BJ (cell line): ENCODE measurements at regions not wholly inside any gene's neighbourhood (a gene's known extent, or its start where the extent isn't known, plus 50 kb on each side); places are given as distances from the start of the nearest gene placed in this dataset.

ENCODE experiments used
- CTCF ChIA-PET: fragments of 350-600 bp; formaldehyde crosslinking; extraction: SDS; loops from one replicate; lab custom pipeline; 2021; ENCODE audit warnings: antibody characterized with exemption, inconsistent platforms; lab: Yijun Ruan, JAX
- POLR2A ChIA-PET: fragments of 300-600 bp; sonication (Branson Sonifier 250); formaldehyde crosslinking; extraction: SDS; loops from one replicate; lab custom pipeline; 2021; ENCODE audit warnings: antibody characterized with exemption; lab: Charles Lee
- DNase-seq: peaks from one replicate; pipeline ENCODE4 v3.0.0-alpha.2; 2011; ENCODE audit warnings: low read depth
- H3K27me3 ChIP-seq: 2 replicates; pipeline ENCODE4 v1.6.0; 2011; ENCODE audit warnings: low read length; ENCODE audit not compliant: control insufficient read depth, insufficient read depth
- H3K36me3 ChIP-seq: 2 replicates; pipeline ENCODE4 v1.5.1; 2011; ENCODE audit warnings: low read length; ENCODE audit not compliant: control insufficient read depth, insufficient read depth
- H3K4me3 ChIP-seq: 2 replicates; pipeline ENCODE4 v1.5.1; 2011; ENCODE audit warnings: low read depth, mild to moderate bottlenecking, control low read depth, low read length
- TF ChIP-seq, protein P1 (sequence below): IDR thresholded peaks from 2 replicates; pipeline ENCODE4 v1.5.1; 2011; ENCODE audit warnings: low read depth, mild to moderate bottlenecking, control low read depth, inconsistent platforms, low read length, moderate library complexity; ENCODE audit not compliant: insufficient read depth

DNA sequence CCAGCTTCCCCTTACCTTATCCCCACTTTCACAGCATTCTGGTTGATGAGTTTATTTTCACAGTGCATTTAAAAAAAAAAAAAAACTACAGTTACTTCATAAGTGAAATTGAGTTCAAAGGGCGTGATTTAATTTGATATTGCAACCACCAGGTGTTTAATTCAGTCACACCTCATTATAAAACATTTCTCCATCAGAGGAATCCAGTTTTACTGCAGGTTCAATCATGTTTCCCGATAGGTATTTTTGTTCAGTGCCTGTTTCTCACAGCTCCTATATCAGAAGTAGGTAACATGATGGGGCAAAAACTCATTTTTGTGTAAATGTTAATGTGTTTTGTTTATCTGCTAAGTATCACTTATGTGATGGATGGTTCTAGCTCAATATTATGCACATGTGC is 102.3 kb upstream of the PCDH7 start:
- H3K36me3 ChIP-seq = no peaks in the 10 kb centered on the region
- POLR2A ChIA-PET = no interaction called here
- DNase-seq = no peak
- no peak overlapping the region for H3K4me3 ChIP-seq
- TF ChIP-seq, protein P1, sequence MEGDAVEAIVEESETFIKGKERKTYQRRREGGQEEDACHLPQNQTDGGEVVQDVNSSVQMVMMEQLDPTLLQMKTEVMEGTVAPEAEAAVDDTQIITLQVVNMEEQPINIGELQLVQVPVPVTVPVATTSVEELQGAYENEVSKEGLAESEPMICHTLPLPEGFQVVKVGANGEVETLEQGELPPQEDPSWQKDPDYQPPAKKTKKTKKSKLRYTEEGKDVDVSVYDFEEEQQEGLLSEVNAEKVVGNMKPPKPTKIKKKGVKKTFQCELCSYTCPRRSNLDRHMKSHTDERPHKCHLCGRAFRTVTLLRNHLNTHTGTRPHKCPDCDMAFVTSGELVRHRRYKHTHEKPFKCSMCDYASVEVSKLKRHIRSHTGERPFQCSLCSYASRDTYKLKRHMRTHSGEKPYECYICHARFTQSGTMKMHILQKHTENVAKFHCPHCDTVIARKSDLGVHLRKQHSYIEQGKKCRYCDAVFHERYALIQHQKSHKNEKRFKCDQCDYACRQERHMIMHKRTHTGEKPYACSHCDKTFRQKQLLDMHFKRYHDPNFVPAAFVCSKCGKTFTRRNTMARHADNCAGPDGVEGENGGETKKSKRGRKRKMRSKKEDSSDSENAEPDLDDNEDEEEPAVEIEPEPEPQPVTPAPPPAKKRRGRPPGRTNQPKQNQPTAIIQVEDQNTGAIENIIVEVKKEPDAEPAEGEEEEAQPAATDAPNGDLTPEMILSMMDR = no peak
- CTCF ChIA-PET = no interaction called here
- H3K27me3 ChIP-seq = no peaks in the 10 kb centered on the region

DNA sequence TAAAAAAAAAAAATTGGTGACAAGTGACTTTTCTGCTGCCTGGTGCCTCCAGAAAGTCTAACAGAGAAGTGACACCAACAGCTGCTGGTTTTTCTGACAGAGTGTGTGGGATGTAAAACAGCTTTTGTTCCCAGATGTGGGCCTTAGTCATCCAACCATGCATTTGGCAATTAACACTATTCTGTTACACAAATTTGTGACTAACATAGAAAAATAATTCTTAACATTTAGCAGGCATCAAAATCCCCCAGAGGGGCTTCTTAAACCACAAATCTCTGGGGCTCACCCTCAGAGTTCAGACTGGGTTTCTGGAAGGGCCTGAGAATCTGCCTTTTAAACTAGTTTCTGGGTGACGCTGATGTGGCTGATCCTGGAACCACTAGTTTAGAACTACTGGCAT is 100.5 kb upstream of the PCDH7 start:
- POLR2A ChIA-PET = no interaction called here

DNA sequence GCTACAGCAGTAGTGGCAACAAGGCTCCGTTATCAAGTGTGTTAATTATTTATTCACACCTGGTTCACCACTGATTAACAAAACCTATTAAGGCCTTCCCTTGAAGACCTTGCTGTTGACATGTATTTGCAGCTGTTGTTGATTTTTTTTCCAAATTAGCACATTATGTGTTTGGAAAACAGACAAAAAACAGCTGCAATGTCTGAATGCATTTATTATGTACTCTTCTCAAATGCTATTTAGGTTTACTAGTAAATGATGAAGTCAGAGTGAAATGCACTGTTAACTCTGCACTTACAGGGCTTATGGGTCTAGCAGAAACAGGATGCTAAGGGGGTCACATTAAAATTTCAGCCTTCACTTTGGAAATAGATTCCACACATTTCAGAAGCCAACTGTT is 99.5 kb upstream of the PCDH7 start:
- POLR2A ChIA-PET = no interaction called here
- Histone ChIP-seq H3K27me3 (no peaks in the 10 kb centered on the region), H3K36me3 (no peaks in the 10 kb centered on the region), H3K4me3 (no peak overlapping the region)
- CTCF ChIA-PET = no interaction called here
- TF ChIP-seq, protein P1 = no peak
- no peak for DNase-seq

More for the DNA sequence above, 100.5 kb upstream of the PCDH7 start:
- no peak for DNase-seq
- TF ChIP-seq, protein P1 = no peak
- CTCF ChIA-PET = interaction anchor here (0.6 kb wide), 1 partner anchor 871 kb away, joined by 4 read pairs; no protein-coding TSS in a partner anchor
- Histone ChIP-seq H3K27me3 (no peaks in the 10 kb centered on the region), H3K36me3 (no peaks in the 10 kb centered on the region), H3K4me3 (no peak overlapping the region)

DNA sequence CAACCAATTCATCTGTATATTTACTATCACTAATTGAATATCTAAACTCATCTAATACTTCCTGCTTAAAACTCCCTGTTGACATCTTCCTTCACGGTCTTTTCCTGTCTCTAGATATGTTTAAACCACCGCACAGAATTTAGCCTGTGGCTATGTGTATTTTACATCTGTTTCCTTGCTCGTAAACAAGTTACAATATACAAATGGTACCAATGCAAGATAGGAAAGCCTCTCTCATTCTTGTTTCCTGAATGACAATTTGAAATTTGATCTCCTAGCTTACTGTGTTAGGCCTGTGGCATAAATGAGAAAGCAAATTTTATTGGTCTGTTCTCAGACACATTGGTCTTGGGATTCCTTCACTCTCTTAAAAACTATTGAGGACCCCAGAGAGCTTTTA is 89.7 kb upstream of the PCDH7 start:
- DNase-seq = no peak
- POLR2A ChIA-PET = no interaction called here
- CTCF ChIA-PET = no interaction called here
- H3K4me3 ChIP-seq = no peak overlapping the region
- no peaks in the 10 kb centered on the region for H3K27me3 ChIP-seq
- TF ChIP-seq, protein P1 = no peak
- H3K36me3 ChIP-seq = no peaks in the 10 kb centered on the region

DNA sequence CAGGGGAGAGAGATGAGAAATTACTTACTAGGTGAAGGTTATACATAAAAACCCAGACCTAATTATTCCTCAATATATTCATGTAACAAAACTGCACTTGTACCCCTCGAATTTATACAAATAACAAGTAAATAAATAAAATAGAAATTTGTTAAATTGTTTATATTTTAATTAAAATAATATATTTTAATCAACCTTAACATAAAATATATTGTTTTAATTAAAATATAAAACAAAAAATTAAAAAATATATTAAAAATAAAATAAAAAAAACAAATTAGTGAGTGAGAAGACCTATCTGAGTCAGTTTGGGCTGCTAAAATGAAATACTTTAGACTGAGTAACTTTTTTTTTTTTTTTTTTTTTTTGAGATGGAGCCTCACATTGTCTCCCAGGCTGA is 87.4 kb upstream of the PCDH7 start:
- no peaks in the 10 kb centered on the region for H3K27me3 ChIP-seq
- no peak for DNase-seq
- TF ChIP-seq, protein P1 = no peak
- POLR2A ChIA-PET = no interaction called here
- H3K36me3 ChIP-seq = no peaks in the 10 kb centered on the region
- CTCF ChIA-PET = no interaction called here
- no peak overlapping the region for H3K4me3 ChIP-seq
